ENCODE measurements at regions not wholly inside any gene's neighbourhood (a gene's known extent, or its start where the extent isn't known, plus 50 kb on each side); places are given as distances from the start of the nearest gene placed in this dataset.
"Not testable (repeated sequence)": the region's sequence is repeated elsewhere in the genome, so short reads cannot be mapped to it uniquely, and the experiment has no call there.

DNA sequence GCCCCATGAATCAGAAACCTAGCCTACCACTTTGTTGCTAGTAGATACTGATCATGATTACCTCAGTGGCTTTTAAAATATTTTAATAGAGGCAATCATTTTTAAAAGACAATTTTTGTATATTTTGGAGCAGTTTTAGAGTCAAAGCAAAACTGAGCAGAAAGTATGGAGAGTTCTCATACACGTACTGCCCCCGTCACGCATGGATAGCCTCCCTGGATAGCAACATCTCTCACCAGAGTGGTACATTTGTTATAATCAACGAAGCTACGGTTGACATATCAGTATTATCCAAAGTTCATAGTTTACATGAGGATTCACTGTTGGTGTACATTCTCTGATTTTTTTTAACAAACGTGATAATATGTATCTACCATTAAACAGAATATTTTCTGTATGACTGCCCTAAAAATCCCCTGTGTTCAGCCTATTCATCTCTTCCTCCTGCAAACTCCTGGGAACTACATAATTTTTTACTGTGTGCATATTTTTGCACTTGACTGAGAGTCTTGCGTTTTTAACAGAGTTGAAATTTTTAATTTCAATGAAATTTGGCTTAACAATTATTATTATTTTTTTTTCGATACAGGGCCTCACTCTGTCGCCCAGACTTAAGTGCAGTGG is 1436.8 kb upstream of the PCDH9 start:
- DNase-seq (ENCODE audit: low read depth, low spot score): no peak

DNA sequence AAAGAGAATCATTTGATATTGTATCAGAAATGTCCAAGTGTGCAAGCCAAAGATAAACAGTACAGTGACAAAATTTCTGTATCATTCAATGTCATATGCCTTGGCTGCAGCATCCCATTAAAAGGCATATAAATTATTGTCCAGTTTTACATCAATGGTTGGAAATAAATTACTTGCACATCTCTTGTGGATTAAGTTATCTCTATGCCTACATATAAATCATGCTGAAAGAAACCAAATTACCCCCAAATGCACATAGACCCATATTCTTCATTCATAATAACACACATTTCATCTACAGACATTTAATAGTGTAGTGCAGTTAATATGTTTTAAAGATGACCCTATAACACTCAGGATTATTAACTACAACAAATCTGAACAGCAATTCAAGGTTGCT is 1415.7 kb upstream of the PCDH9 start:
- no peak for DNase-seq (ENCODE audit: low read depth, low spot score)

DNA sequence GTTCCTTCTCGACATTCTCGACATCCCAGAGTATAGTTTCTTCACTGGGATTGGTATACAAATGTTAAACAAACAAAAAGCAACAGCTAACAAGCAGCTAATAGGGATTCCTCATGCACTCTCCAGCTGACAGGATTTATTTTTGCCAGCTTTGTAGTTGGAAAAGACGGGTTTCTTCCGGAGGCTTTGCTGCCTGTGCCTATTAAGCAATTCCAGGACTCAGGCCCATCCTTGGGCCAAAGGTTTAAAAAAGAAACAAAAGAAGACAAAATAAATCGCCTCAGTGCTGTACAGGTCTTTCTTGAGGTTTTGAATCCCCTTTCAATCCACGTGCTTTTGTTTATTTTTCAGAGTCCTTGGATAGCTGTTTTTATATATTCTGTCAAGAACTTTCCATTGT is 1414.5 kb upstream of the PCDH9 start:
- no peak for DNase-seq (ENCODE audit: low read depth, low spot score)

DNA sequence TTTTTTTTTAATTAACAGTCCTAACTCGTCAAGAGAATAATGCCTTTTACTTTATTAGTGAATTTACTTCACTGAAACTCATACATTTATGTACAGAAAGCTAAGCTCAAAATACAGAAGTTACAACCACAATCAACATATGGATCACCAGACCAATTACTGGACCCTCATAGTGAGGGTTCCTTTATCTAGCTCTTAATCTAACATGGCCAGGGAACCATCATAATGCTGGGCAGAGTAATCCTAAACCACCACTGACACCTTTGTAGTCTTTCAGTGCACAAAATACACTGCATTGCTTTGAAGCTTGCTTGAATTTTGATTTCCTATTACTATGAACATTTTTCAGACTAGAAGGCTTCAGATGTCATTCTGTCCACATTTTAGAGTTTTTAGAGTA is 1406.6 kb upstream of the PCDH9 start:
- no peak for DNase-seq (ENCODE audit: low read depth, low spot score)

DNA sequence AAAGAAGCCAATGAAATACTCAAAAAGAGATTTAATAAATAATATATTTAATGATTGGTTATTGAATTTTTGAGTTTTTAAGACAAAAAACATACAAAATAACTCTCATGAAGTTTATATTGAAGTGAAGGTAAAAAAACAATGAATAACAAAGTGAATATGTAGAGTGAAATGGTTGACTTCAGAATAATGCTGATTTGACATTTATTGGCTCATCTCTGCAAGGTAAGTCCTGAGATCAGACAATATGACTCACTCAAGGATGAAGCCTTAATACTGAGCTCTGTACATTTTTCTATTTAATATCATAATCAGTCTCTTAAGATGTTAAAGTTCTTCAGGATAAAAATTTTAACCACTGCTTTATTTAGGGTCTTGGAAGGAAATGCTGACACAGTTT is 1398.9 kb upstream of the PCDH9 start:
- no peak for DNase-seq (ENCODE audit: low read depth, low spot score)

DNA sequence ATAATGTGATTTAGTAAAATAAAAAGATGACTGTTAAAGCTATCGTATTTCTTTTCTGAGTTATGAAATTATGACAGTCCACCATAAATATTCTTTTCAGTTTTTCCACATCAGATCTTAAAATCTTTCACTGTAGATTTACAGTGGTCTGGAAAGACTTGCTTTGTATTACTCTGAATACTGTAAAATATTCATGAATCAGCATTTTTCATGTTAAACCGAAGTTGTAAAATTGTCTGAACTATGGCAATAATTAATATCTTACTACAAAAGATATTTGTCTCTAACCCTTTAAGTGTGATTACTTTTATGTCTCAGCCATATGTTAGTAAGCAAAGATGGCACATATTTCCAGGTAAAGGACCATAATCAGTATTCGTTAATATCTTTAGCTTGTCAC is 1397.2 kb upstream of the PCDH9 start:
- no peak for DNase-seq (ENCODE audit: low read depth, low spot score)

DNA sequence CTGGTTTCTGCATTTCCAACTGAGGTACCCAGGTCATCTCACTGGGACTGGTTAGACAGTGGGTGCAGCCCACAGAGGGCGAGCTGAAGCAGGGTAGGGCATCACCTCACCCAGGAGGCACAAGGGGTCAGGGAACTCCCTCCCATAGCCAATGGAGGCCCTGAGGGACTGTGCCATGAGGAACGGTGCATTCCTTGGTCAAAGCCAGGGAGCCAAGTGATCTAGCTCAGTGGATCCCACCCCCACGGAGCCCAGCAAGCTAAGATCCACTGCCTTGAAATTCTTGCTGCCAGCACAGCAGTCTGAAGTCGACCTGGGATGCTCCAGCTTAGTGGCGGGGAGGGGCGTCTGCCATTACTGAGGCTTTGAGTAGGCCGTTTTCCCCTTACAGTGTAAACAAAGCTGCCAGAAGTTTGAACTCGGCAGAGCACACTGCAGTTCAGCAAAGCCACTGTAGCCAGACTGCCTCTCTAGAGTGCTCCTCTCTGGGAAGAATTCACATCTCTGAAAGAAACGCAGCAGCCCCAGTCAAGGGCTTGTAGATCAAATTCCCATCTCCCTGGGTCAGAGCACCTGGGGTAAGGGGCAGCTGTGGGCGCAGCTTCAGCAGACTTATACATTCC is 1386.6 kb upstream of the PCDH9 start:
- no peak for DNase-seq (ENCODE audit: low read depth, low spot score)

DNA sequence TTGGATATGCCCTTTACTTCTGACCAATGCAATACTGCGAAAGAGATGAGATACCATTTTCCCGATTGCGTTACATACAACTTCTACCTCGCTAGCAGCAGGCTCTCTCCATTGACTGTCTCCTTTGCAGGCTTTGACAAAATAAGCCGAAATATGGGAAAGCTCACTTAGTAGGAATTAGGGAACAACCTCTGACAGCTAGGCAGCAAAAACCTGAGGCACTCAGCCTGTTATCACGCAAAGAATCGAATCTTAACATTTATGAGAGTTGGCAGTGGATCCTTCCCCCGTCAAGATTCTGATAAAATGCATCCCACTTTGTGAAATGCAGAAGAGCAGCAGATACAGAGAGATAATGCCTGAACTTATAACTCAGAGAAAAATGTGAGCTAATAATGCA is 1379.5 kb upstream of the PCDH9 start:
- no peak for DNase-seq (ENCODE audit: low read depth, low spot score)

DNA sequence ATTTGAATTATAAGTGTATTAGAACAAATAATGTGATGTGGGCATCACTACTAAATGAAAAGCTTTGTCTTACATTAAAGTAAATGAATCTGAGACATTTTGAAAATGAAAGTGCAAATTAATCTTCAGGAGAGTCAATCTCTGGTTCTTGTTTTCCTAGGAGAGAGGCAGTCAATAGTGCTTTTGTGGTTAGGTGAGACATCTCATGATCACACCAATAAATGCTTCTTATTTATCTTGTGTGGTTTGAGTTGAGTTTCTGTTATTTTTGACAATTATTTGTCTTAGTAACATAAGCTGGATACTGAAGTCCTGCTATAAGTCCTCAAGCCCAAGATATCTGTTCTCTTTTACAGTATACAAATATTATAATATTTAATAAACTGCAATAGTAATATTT is 1378.0 kb upstream of the PCDH9 start:
- DNase-seq (ENCODE audit: low read depth, low spot score): no peak

DNA sequence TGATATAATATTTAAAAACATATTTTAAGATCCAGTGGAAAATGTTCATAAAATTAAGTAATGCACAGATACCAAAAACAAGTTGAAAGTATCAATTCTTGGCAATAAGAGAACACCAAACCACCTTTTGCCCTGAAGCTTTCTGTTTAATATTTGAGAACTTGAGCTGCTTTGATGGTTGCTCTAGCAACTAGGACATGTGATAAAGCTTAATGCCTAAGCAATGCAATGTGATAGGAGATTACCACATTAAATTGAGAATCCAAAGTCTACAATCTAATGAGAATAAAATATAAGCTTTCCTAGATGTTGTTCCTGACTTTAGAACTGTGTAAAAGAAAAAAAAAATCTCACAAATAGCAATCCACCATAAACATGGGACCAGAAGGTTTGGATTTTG is 1367.5 kb upstream of the PCDH9 start:
- no peak for DNase-seq (ENCODE audit: low read depth, low spot score)

DNA sequence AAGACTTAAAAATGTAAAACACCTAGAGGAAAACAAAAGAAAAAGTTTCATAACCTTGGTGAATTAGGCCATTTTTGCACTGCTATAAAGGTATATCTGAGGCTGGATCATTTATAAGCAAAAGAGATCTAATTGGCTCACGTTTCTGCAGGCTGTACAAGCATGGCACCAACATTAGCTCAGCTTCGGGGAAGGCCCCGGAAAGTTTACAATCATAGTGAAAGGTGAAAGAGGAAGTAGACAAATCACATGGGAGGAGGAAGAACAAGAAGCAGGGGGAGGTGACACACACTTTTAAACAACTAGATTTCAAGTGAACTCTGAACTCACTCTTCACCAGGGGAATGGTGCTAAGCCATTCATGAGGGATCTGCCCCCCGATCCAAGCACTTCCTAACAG is 1358.5 kb upstream of the PCDH9 start:
- no peak for DNase-seq (ENCODE audit: low read depth, low spot score)

DNA sequence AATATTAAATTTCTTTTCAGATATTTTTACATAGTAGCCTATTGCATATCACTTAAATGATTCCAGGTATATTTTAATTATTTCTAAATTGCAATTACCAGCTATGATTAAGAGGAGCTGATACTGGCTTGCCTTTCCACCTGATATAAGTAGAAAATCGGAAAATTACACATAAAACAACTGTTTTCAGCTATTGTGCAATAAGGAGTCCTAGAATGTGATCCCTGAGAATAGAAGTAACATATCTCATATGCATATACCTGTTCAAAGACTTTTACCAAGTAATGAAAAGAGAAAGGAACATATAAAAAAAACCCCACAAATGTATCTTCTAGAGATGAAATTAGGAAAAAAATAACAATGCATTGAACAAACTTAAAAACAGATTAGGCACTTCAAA is 1354.6 kb upstream of the PCDH9 start:
- DNase-seq (ENCODE audit: low read depth, low spot score): no peak

DNA sequence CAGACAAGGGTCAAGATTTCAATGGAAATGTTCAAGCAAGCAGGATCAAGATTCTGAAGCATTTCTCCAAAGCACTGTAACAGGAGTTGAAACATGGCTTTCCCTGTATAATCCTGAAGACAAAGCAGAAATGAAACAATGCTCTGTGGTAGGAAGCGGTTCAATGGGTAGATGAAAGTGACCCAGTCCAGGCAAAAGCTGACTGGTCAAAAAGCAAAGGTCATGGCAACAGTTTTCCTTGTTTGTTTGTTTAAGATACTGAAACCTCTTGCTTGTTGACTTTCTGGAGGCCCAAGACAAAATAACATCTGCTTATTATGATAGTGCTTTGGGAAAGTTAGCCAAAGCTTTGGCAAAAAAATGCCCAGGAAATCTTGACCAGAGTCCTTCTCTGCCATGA is 1343.9 kb upstream of the PCDH9 start:
- DNase-seq (ENCODE audit: low read depth, low spot score): no peak

DNA sequence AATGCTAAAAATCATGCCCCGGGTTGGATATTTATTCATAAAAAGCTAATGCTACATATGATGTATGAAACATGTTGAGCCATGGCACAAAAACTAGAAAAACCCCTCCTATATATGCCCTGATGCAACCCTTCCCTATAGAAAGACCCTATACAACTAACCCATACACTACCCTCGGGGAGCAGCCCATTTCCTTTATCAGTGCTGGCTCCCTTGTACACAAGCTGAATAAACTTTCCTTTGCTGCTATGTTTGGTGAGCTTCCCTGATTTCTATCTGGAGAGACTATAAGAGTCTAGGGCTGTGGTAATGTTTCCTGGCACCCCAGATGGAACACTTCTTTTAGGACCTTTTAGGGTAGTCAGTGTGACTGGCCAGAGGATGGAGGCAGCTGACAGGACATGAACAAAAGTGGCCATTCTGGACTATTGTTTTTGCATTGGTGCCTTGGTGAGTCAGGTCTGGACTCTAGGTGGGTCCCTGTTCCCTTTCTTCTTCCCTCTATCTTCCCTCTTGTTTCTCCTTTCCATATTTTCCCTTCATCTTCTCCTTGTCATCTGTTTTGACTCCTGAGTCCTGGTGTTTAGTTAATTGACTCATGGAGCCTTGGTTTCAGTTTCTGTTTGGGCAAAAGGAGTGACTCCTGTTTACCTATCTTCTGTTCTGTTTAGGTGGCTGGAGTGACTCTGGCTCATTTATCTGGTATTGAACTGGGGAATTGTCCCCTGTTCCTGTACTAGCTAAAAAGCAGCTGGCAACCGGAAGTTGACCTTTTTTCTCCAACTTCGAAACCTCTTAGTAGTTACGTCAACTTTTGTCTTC is 1321.8 kb upstream of the PCDH9 start:
- DNase-seq (ENCODE audit: low read depth, low spot score): no peak

DNA sequence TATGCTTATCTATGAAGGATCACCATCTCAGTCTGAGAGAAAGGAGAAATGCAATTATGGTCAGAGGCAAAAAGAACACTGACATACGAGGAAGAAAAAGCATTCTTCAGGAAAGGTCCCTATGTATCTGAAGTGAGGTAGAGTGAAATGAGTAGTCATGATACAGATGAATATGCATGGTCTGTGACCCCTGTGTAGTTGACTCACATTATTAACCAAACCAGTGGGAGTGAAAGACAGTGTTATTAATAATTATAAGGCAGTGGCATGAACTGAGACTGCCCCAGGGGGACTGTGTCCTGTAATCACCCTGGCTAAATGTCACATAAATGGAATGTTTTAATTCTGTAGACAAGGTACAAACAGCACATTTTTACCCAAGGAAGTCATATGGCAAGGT is 1320.2 kb upstream of the PCDH9 start:
- DNase-seq (ENCODE audit: low read depth, low spot score): no peak

DNA sequence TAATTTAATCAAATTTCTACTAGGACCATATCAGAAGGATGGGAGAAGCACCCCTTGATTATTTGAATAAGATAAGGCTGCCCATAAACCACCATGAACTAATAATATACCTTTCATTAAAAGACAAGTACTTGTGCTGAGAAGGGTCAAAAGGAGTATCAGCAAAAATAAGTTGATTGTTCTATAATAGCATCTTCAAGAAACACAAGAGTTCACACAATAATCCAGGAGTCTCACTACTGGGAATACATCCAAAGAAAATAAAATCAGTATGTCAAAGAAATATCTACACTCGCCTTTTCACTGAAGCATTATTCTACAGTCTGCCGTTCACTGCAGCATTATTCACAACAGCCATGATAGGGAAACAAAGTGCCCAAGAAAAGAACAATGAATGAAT is 1310.1 kb upstream of the PCDH9 start:
- no peak for DNase-seq (ENCODE audit: low read depth, low spot score)

DNA sequence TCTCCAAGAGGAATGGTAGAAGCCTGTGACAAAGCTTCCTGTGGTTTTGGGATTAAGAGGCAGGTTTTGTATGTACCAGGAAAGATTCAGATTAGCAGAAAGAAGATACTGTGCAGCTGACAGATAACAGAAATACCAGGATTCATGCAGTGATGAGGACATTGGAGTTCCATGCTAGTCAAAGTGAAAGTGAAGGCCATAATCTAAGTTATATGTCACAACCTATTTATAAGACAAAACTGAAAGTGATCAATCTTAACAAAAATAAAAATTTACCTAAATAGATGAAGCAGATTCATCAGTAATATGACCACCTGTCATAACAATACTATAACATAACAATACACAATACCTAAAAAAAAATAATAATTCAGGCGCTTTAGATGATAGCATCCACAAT is 1305.2 kb upstream of the PCDH9 start:
- no peak for DNase-seq (ENCODE audit: low read depth, low spot score)

DNA sequence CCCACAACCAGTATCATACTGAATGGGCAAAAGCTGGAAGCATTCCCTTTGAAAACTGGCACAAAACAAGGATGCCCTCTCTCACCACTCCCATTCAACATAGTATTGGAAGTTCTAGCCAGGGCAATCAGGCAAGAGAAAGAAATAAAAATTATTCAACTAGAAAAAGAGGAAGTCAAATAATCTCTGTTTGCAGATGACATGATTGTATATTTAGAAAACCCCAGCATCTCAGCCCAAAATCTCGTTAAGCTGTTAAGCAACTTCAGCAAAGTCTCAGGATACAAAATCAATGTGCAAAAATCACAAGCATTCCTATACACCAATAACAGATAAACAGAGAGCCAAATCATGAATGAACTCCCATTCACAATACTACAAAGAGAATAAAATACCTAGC is 1297.0 kb upstream of the PCDH9 start:
- DNase-seq (ENCODE audit: low read depth, low spot score): not testable (repeated sequence)

DNA sequence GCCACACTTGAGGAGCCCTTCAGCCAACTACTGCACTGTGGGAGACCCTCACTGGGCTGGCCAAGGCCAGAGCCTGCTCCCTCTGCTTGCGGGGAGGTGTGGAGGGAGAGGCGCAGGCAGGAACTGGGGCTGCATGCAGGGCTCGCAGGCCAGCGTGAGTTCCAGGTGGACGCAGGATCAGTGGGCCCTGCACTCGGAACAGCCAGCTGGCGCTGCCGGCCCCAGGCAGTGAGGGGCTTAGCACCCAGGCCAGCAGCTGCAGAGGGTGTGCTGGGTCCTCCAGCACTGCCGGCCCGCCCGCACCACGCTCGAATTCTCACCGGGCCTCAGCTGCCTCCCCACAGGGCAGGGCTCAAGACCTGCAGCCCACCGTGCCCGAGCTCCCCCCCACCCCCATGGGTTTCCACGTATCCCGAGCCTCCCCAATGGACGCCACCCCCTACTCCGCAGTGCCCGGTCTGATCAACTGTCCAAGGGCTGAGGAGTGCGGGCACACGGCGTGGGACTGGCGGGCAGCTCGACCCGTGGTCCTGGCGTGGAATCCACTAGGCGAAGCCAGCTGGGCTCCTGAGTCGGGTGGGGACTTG is 1293.8 kb upstream of the PCDH9 start:
- no peak for DNase-seq (ENCODE audit: low read depth, low spot score)

DNA sequence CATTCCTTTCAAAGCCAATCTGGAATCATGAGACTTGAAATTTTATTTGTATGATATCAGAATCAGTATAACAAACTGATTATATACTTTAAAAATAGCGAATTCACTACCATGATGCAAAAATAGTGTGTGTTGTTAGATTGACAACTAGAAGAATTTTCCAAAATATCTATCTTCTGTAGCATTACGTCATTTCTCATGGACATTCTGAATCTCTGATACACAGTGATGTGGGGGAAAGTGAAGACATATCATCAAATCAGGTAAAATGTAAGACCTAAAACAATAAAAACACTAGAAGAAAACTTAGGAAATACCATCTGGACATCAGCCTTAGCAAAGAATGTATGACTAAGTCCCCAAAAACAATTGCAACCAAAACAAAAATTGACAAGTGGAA is 1292.0 kb upstream of the PCDH9 start:
- DNase-seq (ENCODE audit: low read depth, low spot score): no peak

DNA sequence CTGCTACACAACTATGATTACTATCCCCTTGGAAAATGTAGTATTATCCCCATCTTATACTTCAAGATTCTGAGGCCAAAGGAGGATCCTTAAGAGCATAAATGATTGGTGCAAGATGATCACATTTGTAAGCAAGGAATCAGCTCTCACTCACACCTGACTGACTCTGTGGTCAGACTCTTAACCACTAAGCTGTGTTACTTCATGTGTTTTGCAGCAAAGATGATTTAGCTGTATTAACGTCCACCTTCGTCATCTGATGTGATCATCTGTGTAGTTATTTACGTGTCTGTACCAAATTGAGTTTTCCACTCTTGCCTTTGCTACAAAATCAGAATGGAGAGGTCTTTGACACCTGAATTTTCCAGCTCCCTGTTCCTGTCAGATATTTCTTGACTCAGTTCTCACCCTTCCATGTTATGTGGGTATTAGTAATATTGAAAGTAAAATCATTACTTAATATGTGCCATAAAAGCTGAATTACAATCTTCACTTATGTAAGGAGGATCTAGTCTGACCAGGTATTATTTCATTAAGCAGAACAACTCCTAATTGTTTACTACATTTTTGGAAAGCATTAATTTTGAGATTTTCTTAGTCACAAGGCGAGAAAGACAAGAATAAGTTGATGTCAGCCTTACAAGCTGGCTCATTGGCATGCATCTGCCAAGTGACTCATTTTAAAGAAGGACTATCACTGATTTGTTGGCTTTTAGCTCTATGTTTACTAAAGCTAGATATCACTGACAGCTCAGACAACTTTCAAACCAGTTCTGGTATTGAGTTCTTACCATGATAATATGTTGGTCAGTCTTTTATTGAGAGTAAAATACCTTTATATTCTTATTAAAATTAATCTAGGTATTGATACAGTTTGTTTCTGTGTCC is 1279.8 kb upstream of the PCDH9 start:
- DNase-seq (ENCODE audit: low read depth, low spot score): no peak

All from ELF-1 (cell line).